ENCODE measurements at regions not wholly inside any gene's neighbourhood (a gene's known extent, or its start where the extent isn't known, plus 50 kb on each side); places are given as distances from the start of the nearest gene placed in this dataset.

DNA sequence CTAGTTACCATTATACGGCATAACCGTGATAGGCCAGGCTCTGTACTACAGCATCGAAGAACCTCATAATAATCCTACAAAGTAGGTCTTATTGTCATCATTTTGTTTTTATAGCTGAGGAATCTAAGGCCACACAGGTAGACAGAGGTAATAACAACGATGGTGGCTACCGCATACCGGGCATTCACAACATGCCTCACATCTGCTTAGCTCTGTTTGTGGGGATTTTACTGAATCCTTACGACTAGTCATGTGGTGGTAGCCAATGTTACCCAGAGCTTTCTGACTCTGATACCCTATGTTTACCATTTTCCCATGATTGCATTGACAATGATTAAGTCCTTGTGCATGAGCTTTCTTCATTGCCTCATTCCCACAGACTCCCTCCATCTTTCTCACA, 269.4 kb downstream of the TCF7L2 start:
- no peak for DNase-seq (ENCODE audit: low read depth in 2 of 2)

GRCh38 chr10:113221756-113222168, 271.7 kb downstream of the TCF7L2 start:
- DNase-seq (ENCODE audit: low read depth in 2 of 2): peak in 1 of 2 donors; percentile 85

- no peak for DNase-seq (ENCODE audit: low read depth in 2 of 2)
These were observed 272.2 kb downstream of the TCF7L2 start for GRCh38 chr10:113222207-113222606.

GRCh38 chr10:113225364-113225763, 275.3 kb downstream of the TCF7L2 start:
- DNase-seq (ENCODE audit: low read depth in 2 of 2): no peak

DNA sequence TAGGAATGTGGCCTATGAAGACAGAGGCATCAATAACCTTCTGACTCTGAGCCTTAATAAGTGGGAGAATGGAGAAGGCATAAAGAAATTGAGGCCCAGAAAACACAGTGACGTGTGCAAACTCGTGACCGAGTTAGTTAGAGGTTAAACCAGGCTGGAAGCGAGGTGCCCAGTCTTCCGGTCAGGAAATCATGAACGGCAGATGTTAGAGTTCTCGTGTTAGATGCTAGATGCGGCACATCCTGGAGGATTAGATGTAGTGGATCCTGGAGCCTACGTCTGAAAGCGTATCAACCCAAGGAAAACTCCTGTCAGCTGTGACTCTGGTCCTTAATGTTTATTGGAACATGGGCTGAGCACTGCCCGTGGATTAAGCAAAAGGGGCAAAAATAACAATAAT, 275.9 kb downstream of the TCF7L2 start:
- no peak for DNase-seq (ENCODE audit: low read depth in 2 of 2)

- no peak for DNase-seq (ENCODE audit: low read depth in 2 of 2)
These were observed 276.4 kb downstream of the TCF7L2 start for GRCh38 chr10:113226399-113226798.

- DNase-seq (ENCODE audit: low read depth in 2 of 2): no peak
These were observed 276.9 kb downstream of the TCF7L2 start for GRCh38 chr10:113226831-113227445.

DNA sequence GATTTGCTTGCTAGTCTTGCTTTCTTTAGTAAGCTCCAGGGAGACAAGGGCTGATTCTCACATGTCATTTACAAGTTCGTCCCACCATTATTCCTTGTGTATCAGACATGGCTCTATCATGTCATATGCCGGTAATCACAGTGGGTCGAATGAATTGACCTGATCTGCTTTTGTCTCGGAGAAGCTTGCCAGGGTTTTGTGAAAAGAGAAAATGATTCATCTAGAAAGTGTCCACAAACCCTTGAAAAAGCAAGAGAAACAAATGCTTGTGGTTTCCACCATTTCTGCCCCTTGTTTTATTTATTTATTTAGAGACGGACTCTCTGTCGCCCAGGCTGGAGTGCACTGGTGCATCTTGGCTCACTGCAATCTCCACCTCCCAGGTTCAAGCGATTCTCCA, 278.5 kb downstream of the TCF7L2 start:
- DNase-seq (ENCODE audit: low read depth in 2 of 2): peak in 1 of 2 donors; percentile 48

GRCh38 chr10:113230011-113230610, 280.1 kb downstream of the TCF7L2 start:
- no peak for DNase-seq (ENCODE audit: low read depth in 2 of 2)

DNA sequence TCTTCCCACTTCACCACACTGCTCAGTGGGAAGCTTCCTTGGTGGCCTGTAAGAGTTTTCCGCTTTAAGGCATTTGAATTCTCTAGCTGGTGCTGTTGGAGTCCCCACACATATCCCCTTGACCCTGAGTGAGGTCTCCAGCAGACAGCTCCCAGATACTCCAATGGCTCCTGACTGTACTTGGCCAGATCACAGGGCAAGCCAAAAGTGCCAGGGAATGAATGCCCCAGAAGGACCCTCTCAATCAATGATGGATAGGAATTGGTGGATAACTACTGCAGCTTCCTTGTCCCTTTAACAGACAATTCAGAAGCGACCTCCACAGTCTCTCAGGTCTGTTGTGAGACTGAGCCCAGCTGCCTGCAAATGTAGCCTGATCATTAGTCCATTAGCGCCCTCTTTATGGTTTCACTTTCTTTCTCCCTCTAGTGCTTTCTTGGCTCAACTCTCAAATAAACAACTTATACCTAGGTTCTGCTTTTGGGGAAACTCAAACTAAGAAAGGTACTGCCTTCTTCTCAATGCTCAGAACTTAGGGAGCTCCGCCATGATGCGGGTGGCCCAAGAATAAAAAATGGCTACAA, 283.0 kb downstream of the TCF7L2 start:
- peak; percentile 11 to 15 for DNase-seq (ENCODE audit: low read depth in 2 of 2)

DNA sequence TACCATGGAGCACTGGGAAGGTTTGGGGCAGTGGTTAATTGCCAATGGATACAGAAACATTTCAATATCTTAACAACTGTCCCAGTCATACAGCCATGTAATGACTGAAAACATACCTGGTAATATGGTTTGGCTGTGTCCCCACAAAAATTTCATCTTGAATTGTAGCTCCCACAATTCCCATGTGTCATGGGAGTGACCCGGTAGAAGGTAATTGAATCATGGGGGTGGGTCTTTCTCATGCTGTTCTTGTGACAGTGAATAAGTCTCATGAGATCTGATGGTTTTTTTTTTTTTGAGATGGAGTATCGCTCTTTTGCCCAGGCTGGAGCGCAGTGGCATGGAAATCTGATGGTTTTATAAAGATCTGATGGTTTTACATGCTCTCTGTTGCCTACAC, 284.4 kb downstream of the TCF7L2 start:
- no peak for DNase-seq (ENCODE audit: low read depth in 2 of 2)

DNA sequence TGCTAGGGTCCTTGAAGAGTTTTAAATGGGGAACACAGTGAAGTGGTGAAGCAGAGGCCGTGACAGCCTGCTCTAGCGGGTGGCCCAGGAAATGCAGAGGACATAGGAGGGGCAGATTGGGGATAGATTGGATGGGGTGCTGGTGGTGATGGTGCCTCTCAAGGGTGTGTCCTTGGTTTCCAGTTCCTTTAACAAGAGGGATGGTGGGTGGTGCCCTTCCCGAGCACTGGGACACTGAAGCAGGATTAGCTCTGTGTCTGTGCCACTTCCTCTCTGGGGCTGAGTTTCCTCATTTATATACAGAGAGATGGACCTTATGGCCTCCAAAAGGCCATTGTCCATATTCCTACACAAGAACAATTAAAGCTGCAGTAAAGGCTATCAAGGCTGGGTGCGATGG, 285.5 kb downstream of the TCF7L2 start:
- DNase-seq (ENCODE audit: low read depth in 2 of 2): no peak

DNA sequence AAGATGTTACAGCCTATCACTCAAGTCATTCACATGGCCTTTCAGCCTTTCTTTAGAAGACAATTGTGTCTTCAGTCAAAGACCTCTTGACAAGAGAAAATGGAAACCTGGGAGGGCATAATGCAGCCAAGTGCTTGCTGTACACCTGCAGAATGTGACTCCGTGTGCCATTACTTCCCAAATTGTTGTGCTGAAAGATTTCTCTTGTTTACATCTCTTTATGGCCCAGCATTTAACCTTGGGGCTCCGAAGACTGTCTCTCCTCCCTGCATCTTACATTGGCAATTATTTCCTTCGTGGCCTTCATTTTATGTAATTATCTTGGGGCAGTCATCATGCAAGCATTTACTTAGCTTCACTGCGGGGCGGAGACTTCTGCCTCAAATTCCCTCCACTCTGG, 287.0 kb downstream of the TCF7L2 start:
- no peak for DNase-seq (ENCODE audit: low read depth in 2 of 2)

GRCh38 chr10:113239566-113240350, 289.7 kb downstream of the TCF7L2 start:
- DNase-seq (ENCODE audit: low read depth in 2 of 2): no peak

DNA sequence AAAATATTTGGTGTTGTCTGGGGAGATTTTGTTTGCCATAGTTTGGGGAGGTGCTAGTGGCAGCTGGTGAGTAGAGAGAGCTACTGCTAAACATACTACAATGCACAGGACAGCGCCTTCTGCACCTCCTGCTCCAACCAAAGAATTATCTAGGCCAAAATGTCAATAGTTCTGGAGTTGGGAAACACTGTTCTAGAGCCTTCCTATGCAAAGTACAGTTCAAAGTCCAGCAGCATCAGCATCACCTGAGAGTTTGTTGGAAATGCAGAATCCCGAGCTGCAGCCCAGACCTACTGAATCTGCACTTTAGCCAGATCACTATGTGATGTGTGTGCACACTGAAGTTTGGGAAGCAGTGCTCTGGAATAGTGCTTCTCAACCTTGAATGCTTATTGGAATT, 290.7 kb downstream of the TCF7L2 start:
- DNase-seq (ENCODE audit: low read depth in 2 of 2): no peak

DNA sequence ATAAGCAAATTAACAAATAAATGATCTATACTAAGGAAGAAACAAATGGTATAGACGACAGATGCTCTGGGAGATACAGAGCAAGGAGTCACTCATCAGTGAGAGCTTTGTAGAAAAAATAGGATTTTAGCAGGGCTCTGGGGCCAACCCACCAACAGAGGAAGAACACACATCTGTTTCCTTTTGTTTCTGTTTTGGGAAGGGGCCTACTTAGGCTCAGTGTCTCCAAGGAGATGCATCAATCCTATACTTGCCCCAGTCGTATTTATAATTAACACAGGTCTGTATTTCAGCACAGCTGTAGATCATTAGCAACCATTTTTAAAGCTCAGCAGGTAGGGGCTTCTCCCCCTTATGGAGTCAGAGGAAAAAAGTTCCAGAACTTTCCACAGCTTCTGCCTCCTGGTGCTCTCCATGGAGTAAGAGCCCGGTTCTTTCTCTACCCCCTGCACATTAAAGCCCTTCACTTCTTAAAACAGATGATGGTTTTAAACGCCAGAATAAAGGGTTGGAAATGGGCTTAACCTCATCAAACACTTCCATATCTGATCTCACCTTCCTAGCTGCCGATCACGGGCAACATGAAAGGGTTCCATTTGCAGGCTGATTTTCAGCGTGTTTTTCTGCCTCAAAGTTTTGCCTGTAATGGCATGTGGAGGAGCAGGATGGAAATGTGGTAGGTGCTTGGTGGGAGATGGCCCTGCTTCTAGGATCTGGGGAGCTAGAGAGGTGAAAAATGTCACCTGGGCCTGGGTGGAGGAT, 291.7 kb downstream of the TCF7L2 start:
- no peak for DNase-seq (ENCODE audit: low read depth in 2 of 2)

DNA sequence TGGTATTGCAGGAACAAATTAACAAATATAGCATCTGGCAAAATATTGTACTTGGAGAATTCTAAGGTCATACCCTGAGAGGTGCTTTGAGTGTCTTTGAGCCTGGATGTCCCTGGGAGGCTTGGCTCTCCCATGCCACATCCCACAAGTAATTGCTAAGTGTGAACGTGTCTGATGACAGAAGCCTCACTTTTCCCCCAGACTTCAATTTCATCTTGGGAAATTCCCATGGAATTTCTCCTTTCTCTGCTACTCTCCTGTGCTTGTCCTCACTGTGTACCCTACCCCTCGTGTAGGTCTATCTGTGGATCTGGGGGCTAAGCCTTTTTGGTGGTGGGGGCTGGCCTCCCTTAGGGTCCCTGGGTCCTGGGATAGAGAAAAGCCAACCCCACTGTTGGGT, 293.3 kb downstream of the TCF7L2 start:
- DNase-seq (ENCODE audit: low read depth in 2 of 2): no peak

GRCh38 chr10:113244750-113245149, 294.7 kb downstream of the TCF7L2 start:
- no peak for DNase-seq (ENCODE audit: low read depth in 2 of 2)

GRCh38 chr10:113245286-113245685, 295.2 kb downstream of the TCF7L2 start:
- DNase-seq (ENCODE audit: low read depth in 2 of 2): no peak

GRCh38 chr10:113247050-113247449, 297.0 kb downstream of the TCF7L2 start:
- no peak for DNase-seq (ENCODE audit: low read depth in 2 of 2)
